Prostate gland (tissue), 2 donors: ENCODE measurements at regions not wholly inside any gene's neighbourhood (a gene's known extent, or its start where the extent isn't known, plus 50 kb on each side); places are given as distances from the start of the nearest gene placed in this dataset.
A peak's percentile ranks its signal among the peaks of the same experiment; 100 is the strongest.
"Not testable (repeated sequence)": the region's sequence is repeated elsewhere in the genome, so short reads cannot be mapped to it uniquely, and the experiment has no call there.

Experiments used
- DNase-seq: peaks from one replicate; pipeline ENCODE4 v3.0.0-alpha.2; 2019; ENCODE audit warnings: low spot score
- H3K27ac ChIP-seq, 2 donors: fragments of 200-600 bp; sonication (generic); 2 replicates each; pipeline ENCODE4 v1.5.1; 2017 to 2019
- H3K27me3 ChIP-seq: fragments of 200-600 bp; sonication (generic); replicated peaks from 2 replicates; pipeline ENCODE4 v1.5.1; 2019; ENCODE audit not compliant: insufficient read depth
- H3K36me3 ChIP-seq, 2 donors: fragments of 200-600 bp; sonication (generic); 1 replicate in 1 of 2; 2 replicates in 1 of 2; pipeline versions ENCODE4 v1.5.1 to v1.8.1; 2017 to 2019
- H3K4me1 ChIP-seq: fragments of 200-600 bp; sonication (generic); replicated peaks from 2 replicates; pipeline ENCODE4 v1.5.1; 2019
- H3K4me3 ChIP-seq, 2 donors: fragments of 200-600 bp; sonication (generic); 2 replicates each; pipeline ENCODE4 v1.5.1; 2017 to 2019
- H3K9me3 ChIP-seq: fragments of 200-600 bp; sonication (generic); 2 replicates; pipeline ENCODE4 v1.5.1; 2017
- WGBS: methylation state at CpG from one replicate; pipeline ENCODE4 v1.1.5; 2018; 5-methylcytosine and 5-hydroxymethylcytosine counted together
- intact Hi-C: fragments of 100-400 bp; cut with DNase I; formaldehyde crosslinking; loops from one replicate; pipeline ENCODE4 v1.14.2; 2022

DNA sequence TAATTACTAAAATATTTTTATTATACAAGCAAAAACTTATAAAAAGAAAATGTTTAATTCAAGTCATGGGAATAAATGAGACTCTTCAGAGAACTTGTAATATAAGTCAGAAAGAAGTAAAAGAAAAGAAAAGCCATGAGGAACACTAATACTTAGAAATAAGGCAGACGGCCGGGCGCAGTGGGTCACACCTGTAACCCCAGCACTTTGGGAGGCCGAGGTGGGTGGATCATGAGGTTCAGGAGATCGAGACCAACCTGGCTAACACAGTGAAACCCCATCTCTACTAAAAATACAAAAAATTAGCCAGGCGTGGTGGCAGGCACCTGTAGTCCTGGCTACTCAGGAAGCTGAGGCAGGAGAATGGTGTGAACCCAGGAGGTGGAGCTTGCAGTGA lies 528.6 kb downstream of the IRS2 start:
- H3K36me3 ChIP-seq, DNase-seq, H3K27me3 ChIP-seq, H3K4me1 ChIP-seq, H3K4me3 ChIP-seq, H3K9me3 ChIP-seq: not testable (repeated sequence)
- intact Hi-C loops: loop anchor here (5.0 kb wide), 1 partner anchor 100 kb away; no protein-coding TSS in a partner anchor
- peak overlapping the region in 1 of 2 donors; percentile 32 for H3K27ac ChIP-seq
- 96% methylated on average over 6 of the region's 6 CpGs for WGBS
